SK-N-SH (cell line): ENCODE measurements at regions not wholly inside any gene's neighbourhood (a gene's known extent, or its start where the extent isn't known, plus 50 kb on each side); places are given as distances from the start of the nearest gene placed in this dataset.

Experiments
- CTCF ChIA-PET: fragments of 300-600, 350-600 bp; formaldehyde crosslinking; extraction: SDS; loops from one replicate; lab custom pipeline; 2021; lab: Yijun Ruan, JAX
- POLR2A ChIA-PET: fragments of 350-600 bp; sonication (Branson Sonifier 250); formaldehyde crosslinking; extraction: SDS; loops from one replicate; lab custom pipeline; 2020; ENCODE audit warnings: antibody characterized with exemption, inconsistent platforms; lab: Yijun Ruan, JAX
- DNase-seq: peaks from one replicate; pipeline ENCODE4 v3.0.0; 2012
- H2AFZ ChIP-seq: fragments of 200-600 bp; sonication (generic); 2 replicates; pipeline ENCODE4 v1.8.1; 2016; ENCODE audit warnings: antibody characterized with exemption, mild to moderate bottlenecking, low read depth
- H3F3A ChIP-seq: fragments of 200-600 bp; sonication (generic); replicated peaks from 2 replicates; pipeline ENCODE3; 2016; ENCODE audit warnings: antibody characterized with exemption, mild to moderate bottlenecking; ENCODE audit not compliant: insufficient read depth
- H3K27ac ChIP-seq, 2 experiments: fragments of 200-500 bp in 1 of 2; fragments of 200-600 bp in 1 of 2; sonication (Bioruptor generic) in 1 of 2; sonication (generic), shearing (Covaris generic) in 1 of 2; 2 replicates each; pipeline versions ENCODE4 v1.5.1 to v1.6.1; 2014 to 2016; ENCODE audit warnings: low read depth in 2 of 2, inconsistent platforms in 1 of 2, low read length in 1 of 2, mild to moderate bottlenecking in 1 of 2, mixed read lengths in 1 of 2
- H3K27me3 ChIP-seq: fragments of 200-600 bp; sonication (generic), shearing (Covaris generic); 2 replicates; pipeline ENCODE4 v1.6.1; 2016; ENCODE audit warnings: mixed run types; ENCODE audit not compliant: insufficient read depth
- H3K36me3 ChIP-seq, 2 experiments: fragments of 200-500 bp in 1 of 2; fragments of 200-600 bp in 1 of 2; sonication (Bioruptor generic) in 1 of 2; sonication (generic) in 1 of 2; replicated peaks in 1 of 2; 2 replicates each; pipeline versions ENCODE3 to v1.5.1; 2014 to 2016; ENCODE audit warnings: low read length in 1 of 2, mild to moderate bottlenecking in 1 of 2; ENCODE audit not compliant: insufficient read depth in 2 of 2, control insufficient read depth in 1 of 2
- H3K4me1 ChIP-seq, 2 experiments: fragments of 200-500 bp in 1 of 2; fragments of 200-600 bp in 1 of 2; sonication (Bioruptor generic) in 1 of 2; sonication (generic), shearing (Covaris generic) in 1 of 2; 2 replicates each; pipeline versions ENCODE4 v1.5.1 to v1.6.1; 2014 to 2016; ENCODE audit warnings: low read depth in 1 of 2, low read length in 1 of 2, mixed run types in 1 of 2; ENCODE audit not compliant: insufficient read depth in 2 of 2, control insufficient read depth in 1 of 2
- H3K4me2 ChIP-seq: fragments of 200-600 bp; sonication (generic), shearing (Covaris generic); 2 replicates; pipeline ENCODE4 v1.6.1; 2017; ENCODE audit warnings: mixed run types
- H3K4me3 ChIP-seq, 2 experiments: fragments of 200-500 bp in 1 of 2; fragments of 200-600 bp in 1 of 2; sonication (Bioruptor generic) in 1 of 2; sonication (generic), shearing (Covaris generic) in 1 of 2; 2 replicates each; pipeline versions ENCODE4 v1.5.1 to v1.8.1; 2014 to 2016; ENCODE audit warnings: low read depth in 2 of 2, inconsistent platforms in 1 of 2, low read length in 1 of 2, mild to moderate bottlenecking in 1 of 2, mixed read lengths in 1 of 2, moderate library complexity in 1 of 2
- H3K79me2 ChIP-seq: fragments of 200-600 bp; sonication (generic); 2 replicates; pipeline ENCODE4 v1.8.1; 2017; ENCODE audit warnings: mild to moderate bottlenecking; ENCODE audit not compliant: insufficient read depth
- H3K9ac ChIP-seq: fragments of 200-600 bp; sonication (generic); 2 replicates; pipeline ENCODE4 v1.6.1; 2017; ENCODE audit warnings: mixed run types
- H3K9me2 ChIP-seq: fragments of 200-600 bp; sonication (generic); 2 replicates; pipeline ENCODE4 v1.6.1; 2017; ENCODE audit warnings: mixed run types
- H3K9me3 ChIP-seq: fragments of 200-600 bp; sonication (generic); 2 replicates; pipeline ENCODE4 v1.6.1; 2017; ENCODE audit warnings: mixed run types, mild to moderate bottlenecking, moderate library complexity
- H4K20me1 ChIP-seq: fragments of 200-600 bp; sonication (generic); 2 replicates; pipeline ENCODE4 v1.6.1; 2017; ENCODE audit warnings: mild to moderate bottlenecking, mixed run types; ENCODE audit not compliant: insufficient read depth
- CHD2 ChIP-seq: fragments of 150-350 bp; IDR thresholded peaks from 2 replicates; pipeline ENCODE4 v1.6.1; 2018; ENCODE audit warnings: low read length; ENCODE audit not compliant: partially characterized antibody
- FOXJ3 ChIP-seq: sonication (generic); formaldehyde crosslinking; IDR thresholded peaks from 2 replicates; pipeline ENCODE4 v1.5.1; 2020; ENCODE audit warnings: mild to moderate bottlenecking, missing genetic modification reagents
- MAX ChIP-seq: IDR thresholded peaks from 2 replicates; pipeline ENCODE4 v1.4.0; 2012; ENCODE audit warnings: low read depth
- POLR2AphosphoS5 ChIP-seq: IDR thresholded peaks from 2 replicates; pipeline ENCODE4 v1.6.1; 2012; ENCODE audit warnings: low read depth, low read length
- REST ChIP-seq: IDR thresholded peaks from 2 replicates; pipeline ENCODE4 v1.6.1; 2012; ENCODE audit warnings: mild to moderate bottlenecking, low read depth, low read length, moderate library complexity
- RXRA ChIP-seq: IDR thresholded peaks from 2 replicates; pipeline ENCODE4 v1.4.0; 2012; ENCODE audit warnings: low read depth, mild to moderate bottlenecking, borderline replicate concordance
- SMC3 ChIP-seq: IDR thresholded peaks from 2 replicates; pipeline ENCODE4 v1.6.1; 2012; ENCODE audit warnings: low read depth, low read length, improper control_type of control experiment
- ZBTB33 ChIP-seq: IDR thresholded peaks from 2 replicates; pipeline ENCODE4 v1.4.0; 2012; ENCODE audit warnings: low read depth, borderline replicate concordance
- WGBS: methylation state at CpG from one replicate; pipeline ENCODE4 v1.1.6; 2017; ENCODE audit warnings: low lambda C conversion rate; 5-methylcytosine and 5-hydroxymethylcytosine counted together

GRCh38 chr1:91621907-91622306, 121.3 kb downstream of the CDC7 start:
- H3K27me3 ChIP-seq, result peaks cover 27% of the 10 kb centered on the region; the same call in 1 of the 2 replicates
- no peak overlapping the region for H3K4me3 ChIP-seq
- H3K27ac ChIP-seq, result no peak overlapping the region
- no peak overlapping the region for H3K4me2 ChIP-seq
- H3K9me3 ChIP-seq, result no peaks in the 10 kb centered on the region
- H3K9ac ChIP-seq, result no peak overlapping the region
- no peaks in the 10 kb centered on the region for H3K36me3 ChIP-seq
- no peaks in the 10 kb centered on the region for H3K9me2 ChIP-seq
- 7% methylated on average over 2 of the region's 2 CpGs for WGBS
- TF ChIP-seq RXRA (no peak), CHD2 (no peak), FOXJ3 (CRISPR knock-in tag) (no peak), SMC3 (no peak), ZBTB33 (no peak), MAX (no peak), REST (no peak)
- TF ChIP-seq, all 33 proteins: peak for 0
- ChIA-PET POLR2A (no interaction called here), CTCF (no interaction called here)
- no peaks in the 10 kb centered on the region for H4K20me1 ChIP-seq
- DNase-seq, result no peak
- no peaks in the 10 kb centered on the region for H3F3A ChIP-seq
- H3K79me2 ChIP-seq, result no peaks in the 10 kb centered on the region
- no peak overlapping the region for H2AFZ ChIP-seq
- H3K4me1 ChIP-seq, result no peaks in the 10 kb centered on the region

GRCh38 chr1:91622616-91623015, 122.0 kb downstream of the CDC7 start:
- Histone ChIP-seq H3K27me3 (peaks cover 20% of the 10 kb centered on the region; the same call in 1 of the 2 replicates), H3K4me3 (no peak overlapping the region), H2AFZ (no peak overlapping the region), H3K27ac (no peak overlapping the region), H3K9ac (no peak overlapping the region), H3K4me1 (no peaks in the 10 kb centered on the region), H3K36me3 (no peaks in the 10 kb centered on the region), H3K9me2 (no peaks in the 10 kb centered on the region), H3K79me2 (no peaks in the 10 kb centered on the region), H4K20me1 (no peaks in the 10 kb centered on the region), H3K4me2 (no peak overlapping the region), H3K9me3 (no peaks in the 10 kb centered on the region), H3F3A (no peaks in the 10 kb centered on the region)
- 8% methylated on average over 3 of the region's 3 CpGs for WGBS
- TF ChIP-seq MAX, result no peak
- TF ChIP-seq POLR2AphosphoS5, result no peak
- ChIA-PET CTCF (no interaction called here), POLR2A (no interaction called here)
- no peak for DNase-seq
